ENCODE measurements at regions not wholly inside any gene's neighbourhood (a gene's known extent, or its start where the extent isn't known, plus 50 kb on each side); places are given as distances from the start of the nearest gene placed in this dataset.

- no peak for TF ChIP-seq CTCF (conservative IDR thresholded peaks at IDR 0.05; ENCODE audit: low read depth, low read length)
- H3K4me3 ChIP-seq (ENCODE audit: low read depth, low read length): no peak overlapping the region
- no peak for DNase-seq (ENCODE audit: low read depth)
Observed at GRCh38 chr5:124277767-124278545, 468.5 kb downstream of the ZNF608 start.

- no peak for DNase-seq (ENCODE audit: low read depth)
- no peak for TF ChIP-seq CTCF (conservative IDR thresholded peaks at IDR 0.05; ENCODE audit: low read depth, low read length)
- no peak overlapping the region for H3K4me3 ChIP-seq (ENCODE audit: low read depth, low read length)
Observed at GRCh38 chr5:124276166-124276565, 470.3 kb downstream of the ZNF608 start.

- DNase-seq (ENCODE audit: low read depth): peak; percentile 57
- no peak overlapping the region for H3K4me3 ChIP-seq (ENCODE audit: low read depth, low read length)
Observed at GRCh38 chr5:124274949-124275348, 471.5 kb downstream of the ZNF608 start.

GRCh38 chr5:124264499-124264898 is 481.9 kb downstream of the ZNF608 start:
- no peak for DNase-seq (ENCODE audit: low read depth)
- TF ChIP-seq CTCF (conservative IDR thresholded peaks at IDR 0.05; ENCODE audit: low read depth, low read length): no peak
- H3K4me3 ChIP-seq (ENCODE audit: low read depth, low read length): no peak overlapping the region

More at GRCh38 chr5:124274949-124275348, 471.5 kb downstream of the ZNF608 start:
- TF ChIP-seq CTCF (conservative IDR thresholded peaks at IDR 0.05; ENCODE audit: low read depth, low read length): no peak

- H3K4me3 ChIP-seq (ENCODE audit: low read depth, low read length): no peak overlapping the region
- peak; percentile 35 for DNase-seq (ENCODE audit: low read depth)
- no peak for TF ChIP-seq CTCF (conservative IDR thresholded peaks at IDR 0.05; ENCODE audit: low read depth, low read length)
Observed at GRCh38 chr5:124263680-124264491, 482.6 kb downstream of the ZNF608 start.

GRCh38 chr5:124262991-124263571 is 483.4 kb downstream of the ZNF608 start:
- DNase-seq (ENCODE audit: low read depth): no peak
- no peak for TF ChIP-seq CTCF (conservative IDR thresholded peaks at IDR 0.05; ENCODE audit: low read depth, low read length)
- H3K4me3 ChIP-seq (ENCODE audit: low read depth, low read length): no peak overlapping the region

Data from choroid plexus epithelial cell (primary cell).